Activated T-cell treated with anti-CD3 and anti-CD28 coated beads for 48 hours (primary cell): ENCODE measurements at regions not wholly inside any gene's neighbourhood (a gene's known extent, or its start where the extent isn't known, plus 50 kb on each side); places are given as distances from the start of the nearest gene placed in this dataset.
"Not testable (repeated sequence)": the region's sequence is repeated elsewhere in the genome, so short reads cannot be mapped to it uniquely, and the experiment has no call there.

Experiments used
- DNase-seq: peaks from one replicate; pipeline ENCODE4 v3.0.0-alpha.2; 2020; ENCODE audit warnings: low read depth

DNA sequence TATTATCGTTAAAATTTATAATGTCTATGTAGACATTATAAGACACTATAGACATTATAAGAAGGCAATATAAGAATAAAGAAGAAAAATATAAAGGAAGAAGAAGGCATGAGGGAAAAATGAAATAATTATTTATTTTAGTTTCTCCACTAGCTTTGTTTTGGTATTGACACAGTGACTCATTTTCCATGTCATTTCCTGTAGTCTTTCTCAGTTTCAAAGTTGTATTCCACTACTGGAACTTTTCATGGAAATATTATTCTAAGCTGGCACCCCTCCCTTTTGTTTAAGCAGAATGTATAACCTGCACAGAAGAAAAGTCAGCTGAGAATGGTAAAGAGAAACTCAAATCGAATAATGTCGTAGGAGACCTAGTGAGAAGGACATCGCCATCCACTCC, 234.2 kb upstream of the NETO1 start:
- no peak for DNase-seq

DNA sequence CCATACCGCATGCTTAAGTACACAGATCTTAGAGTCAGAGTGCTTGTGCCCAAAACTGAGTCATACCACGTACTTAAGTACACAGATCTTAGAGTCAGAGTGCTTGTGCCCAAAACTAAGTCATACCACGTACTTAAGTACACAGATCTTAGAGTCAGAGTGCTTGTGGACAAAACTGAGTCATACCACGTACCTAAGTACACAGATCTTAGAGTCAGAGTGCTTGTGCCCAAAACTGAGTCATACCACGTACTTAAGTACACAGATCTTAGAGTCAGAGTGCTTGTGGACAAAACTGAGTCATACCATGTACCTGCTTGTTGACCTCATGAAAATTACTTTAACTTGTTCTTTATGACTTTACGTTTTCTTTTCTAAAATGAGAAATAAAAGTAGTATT, 233.7 kb upstream of the NETO1 start:
- DNase-seq = not testable (repeated sequence)

DNA sequence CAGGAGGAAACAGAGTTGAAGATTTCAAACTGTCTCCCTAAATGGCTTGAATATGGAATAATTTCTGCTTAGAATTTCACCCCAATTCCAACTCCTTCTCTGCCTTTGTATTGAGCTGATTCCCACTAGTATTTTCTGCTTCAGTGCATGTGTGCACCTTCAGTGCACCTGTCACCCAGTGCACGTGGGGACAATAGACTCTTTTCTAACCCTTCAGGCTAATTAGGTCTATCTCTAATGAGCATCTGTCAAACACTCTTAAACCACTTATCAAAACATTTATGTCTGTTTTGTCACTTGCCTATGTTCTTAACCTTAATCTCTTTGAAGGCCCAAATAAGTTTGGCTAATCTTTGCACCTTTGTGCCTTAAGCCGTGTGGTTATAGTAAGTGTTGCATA, 232.0 kb upstream of the NETO1 start:
- DNase-seq = no peak

DNA sequence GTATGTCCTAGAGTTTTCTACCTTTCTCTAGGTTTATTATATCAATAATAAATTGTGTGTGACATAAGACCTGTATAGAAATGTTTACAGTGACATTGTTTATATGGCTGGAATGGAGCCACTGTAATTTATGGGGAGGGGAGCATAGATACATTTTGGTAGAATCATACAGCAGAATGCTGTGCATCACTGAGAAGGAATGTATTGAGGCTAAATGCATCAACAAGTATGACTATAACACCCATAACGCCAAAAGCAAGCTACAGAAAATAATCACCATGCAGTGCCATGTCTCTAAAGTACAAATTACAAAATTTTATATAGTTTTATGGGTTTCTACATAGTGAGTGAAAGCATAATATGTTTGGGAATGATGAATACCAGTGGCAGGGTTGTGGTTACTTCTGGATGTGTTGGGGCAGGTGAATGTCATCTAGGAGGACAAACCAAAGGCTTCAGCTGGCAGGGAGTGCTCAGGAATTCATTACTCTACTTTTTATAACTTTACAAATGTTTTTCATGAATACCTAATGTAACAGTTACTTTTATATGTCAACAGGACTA, 226.0 kb upstream of the NETO1 start:
- DNase-seq = no peak

DNA sequence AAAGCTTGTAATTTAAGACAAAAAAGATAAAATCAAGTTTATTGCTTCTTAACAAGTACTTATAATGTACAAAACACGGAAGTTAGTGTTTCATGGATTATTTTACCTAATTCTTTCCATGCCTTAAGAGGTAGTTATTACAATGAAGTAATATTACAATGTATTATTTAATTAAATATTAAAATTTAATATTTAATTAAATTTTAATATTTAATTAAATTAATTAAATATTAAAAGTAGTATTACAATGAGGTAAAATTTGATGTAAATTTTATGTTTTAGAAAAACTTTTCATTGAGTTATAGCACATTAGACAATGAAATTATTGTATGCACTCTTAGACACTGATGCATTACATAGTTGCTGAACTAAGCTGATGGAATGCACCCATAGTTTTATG, 220.7 kb upstream of the NETO1 start:
- no peak for DNase-seq

DNA sequence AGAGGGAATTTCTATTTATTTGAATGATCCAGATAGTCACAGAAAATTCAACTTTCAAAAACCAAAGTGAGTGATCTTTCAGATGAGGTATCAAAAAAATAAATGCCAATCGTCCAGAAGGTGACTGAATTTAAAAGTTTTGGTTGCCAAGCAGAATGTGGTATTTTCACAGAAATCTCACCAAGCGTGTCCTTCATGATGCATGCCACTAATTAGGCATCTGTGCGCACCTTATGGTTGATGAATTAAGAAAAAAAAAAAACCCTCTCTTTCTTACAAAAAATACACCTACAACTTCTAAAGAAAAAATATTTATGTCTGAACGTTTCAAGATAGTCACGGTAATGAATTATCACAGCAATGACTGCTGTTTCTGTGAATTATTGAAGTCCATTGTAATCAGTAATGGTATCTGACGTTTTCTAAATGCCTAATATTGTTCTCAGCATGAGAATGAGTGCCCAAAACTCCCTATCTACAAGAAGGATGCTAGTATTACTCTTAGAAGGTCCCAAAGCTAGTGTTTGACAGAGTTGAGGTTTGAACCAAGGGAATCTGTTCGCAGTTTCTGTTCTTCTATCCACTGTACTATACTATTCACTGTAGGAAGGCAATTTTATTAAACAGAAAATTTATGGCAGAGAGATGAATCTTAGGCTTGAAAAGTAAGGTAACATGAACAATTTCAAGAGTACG, 219.6 kb upstream of the NETO1 start:
- DNase-seq = no peak

DNA sequence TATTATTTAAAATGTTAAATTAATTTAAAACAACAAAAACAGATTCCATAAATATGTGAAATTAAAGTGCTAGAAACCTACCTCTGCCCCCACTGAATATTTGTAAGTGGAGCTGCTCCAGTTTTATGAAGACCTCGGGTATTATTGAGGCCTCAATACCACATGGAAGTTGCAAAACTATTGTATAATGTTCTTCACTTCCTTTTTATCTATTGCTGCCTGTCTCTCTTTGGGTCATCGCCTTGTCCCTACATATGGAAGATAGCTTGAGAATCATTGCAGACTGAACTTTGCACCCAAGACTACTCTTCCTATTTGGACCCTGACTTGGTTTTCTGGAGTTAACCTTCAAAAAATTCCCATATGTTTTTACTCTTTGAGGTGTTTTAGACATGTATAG, 212.1 kb upstream of the NETO1 start:
- DNase-seq = no peak

DNA sequence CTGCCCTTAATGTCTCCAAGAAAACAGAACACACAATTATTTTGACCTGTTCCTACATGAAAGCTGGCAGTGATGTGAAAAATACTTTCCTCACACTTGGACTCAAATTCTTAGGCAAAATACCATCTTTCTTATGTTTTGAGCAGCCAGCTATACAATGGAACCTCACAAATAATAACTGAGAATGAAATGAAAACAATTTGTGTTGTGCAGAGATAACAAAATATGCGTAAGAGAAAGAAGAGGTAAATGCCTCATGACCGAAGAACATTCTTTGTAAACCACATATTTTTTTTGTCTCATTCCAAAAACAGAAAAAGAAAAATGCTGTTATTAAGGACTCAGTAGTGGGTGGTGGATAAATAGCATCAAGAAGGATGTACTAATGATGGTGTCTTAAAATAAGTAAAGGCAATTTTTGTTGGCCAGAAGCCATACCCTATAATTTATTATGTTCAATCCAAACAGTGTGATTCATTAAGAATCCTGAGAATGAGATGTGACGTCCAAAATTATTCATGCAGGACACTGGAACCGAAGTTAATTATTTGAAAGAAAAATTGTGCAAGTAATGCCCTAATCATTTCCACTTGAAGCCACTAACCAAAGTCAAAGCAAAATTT, 193.0 kb upstream of the NETO1 start:
- no peak for DNase-seq

DNA sequence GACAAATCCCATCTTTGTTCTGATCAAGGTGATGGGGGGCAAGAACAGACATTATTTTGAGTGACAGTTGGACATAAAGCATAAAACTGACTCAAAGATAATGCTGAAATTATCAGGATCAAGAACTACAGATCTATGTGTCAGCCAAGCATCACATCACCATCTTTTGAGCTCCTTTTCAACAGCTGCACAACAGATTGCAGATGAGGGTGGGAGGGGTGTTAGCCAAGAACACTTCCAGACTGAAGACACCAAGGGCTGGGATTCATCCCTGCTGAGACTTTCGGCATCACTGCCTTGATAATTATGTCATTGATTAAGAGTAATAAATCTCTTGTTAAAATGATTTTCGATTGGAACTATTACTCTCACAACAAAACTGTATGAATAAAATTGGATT, 191.5 kb upstream of the NETO1 start:
- no peak for DNase-seq

DNA sequence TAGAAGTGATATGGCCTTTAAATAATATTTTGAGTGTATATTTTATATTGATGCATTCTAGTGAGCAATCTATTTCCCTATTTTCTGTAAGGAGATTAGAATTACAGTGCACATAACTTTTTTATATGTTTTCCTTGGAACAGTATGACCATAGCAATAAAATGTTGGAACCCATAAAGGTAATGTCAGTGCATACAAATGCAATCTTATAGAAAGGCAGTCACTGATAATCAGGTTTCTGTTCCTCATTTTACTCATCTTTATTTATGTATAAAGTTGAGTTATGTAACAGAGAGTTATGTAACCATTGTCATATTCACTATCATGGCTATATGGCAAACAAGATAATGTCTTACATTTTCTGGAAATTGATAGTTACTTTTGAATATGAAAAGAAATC, 179.9 kb upstream of the NETO1 start:
- no peak for DNase-seq

DNA sequence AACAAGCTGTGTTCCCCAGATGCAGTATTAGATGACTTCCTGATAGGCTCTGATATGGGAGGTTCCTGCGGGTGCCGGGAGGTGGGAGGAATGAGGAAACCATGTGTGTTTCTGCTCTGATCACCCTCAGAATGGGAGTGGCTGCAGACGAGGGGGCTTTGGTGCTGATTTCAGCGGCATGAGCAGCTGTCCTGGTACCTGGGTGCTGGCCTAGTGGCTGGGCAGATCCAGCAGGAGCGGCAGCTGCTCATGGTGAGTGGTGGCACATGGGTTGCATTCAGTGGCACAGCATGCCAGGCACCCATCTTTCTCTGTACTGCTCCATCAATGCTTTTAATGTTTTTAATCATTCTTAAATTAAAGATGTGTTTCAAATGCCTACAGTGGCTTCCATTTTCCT, 177.2 kb upstream of the NETO1 start:
- no peak for DNase-seq

DNA sequence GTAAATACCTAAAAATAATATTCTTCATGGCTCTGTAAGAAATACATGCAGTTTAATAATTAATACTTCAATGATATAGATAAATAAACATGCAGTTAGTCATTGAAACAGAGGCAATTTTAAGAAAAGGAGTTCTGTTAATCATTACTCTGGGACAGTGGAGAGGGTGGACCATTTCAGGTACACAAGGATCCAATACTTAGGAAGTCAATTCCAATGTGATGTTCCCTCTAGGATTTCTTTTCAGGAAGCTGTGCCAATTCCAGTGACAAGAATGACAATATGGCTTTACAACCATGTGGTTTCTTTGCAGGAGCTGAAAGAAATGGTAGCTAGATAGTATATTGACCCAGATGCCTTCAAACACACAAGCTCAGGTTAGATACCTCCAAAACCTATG, 175.8 kb upstream of the NETO1 start:
- no peak for DNase-seq

DNA sequence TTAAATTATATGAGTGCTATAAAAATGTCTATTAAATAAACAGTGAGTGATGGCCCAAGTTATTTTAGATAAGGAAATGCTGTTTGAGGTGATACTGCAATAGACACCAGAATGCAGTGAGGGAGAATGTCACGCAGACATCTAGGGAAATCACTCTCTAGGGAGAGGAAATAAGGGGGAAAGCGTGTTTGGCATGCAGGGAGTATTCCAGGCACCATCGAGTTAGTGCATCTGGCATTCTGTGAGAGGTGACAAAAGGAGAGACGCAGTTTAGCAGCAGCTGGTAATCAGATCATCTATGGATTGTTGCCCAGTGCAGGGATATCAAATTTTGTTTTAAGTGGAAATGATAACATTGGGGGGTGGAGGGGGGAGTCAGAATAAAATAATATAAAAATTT, 175.4 kb upstream of the NETO1 start:
- DNase-seq = no peak

DNA sequence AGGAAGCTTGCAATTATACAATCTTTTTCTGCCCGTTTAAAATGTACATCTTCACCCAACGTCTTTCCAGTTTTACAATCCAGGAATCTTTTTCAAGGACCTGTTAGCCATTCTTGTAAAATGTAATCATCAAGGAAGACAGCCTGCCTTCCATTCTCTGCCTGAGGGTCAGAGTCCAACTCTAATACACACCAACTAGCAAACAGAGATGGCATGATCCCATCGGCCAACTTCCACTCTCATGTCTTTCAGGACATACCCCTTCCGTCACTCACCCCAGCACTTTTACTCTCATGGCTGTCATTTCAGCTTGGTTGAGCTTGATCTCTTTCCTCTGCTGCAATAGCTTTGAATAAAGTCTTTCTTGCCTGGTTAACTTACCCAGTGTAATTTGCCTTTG, 172.5 kb upstream of the NETO1 start:
- no peak for DNase-seq

DNA sequence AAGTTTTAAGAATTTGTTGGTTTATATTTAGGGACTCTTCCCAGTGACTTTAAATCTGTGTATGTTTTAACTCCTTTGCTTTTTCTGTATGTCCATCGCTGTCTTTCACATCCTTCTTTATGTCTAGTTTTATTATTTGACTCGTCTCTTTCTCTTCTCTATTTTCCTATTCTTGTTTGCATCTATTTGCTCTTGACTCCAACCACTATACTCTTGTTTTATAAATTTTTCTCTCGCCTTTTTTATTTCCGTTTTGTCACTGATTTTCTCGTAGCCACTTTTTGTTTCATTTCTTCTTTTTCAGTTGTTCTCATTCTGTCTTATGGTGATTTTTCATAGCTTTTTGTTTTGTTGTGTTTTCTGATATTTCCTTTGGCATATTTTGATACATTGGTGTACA, 170.5 kb upstream of the NETO1 start:
- DNase-seq = no peak

DNA sequence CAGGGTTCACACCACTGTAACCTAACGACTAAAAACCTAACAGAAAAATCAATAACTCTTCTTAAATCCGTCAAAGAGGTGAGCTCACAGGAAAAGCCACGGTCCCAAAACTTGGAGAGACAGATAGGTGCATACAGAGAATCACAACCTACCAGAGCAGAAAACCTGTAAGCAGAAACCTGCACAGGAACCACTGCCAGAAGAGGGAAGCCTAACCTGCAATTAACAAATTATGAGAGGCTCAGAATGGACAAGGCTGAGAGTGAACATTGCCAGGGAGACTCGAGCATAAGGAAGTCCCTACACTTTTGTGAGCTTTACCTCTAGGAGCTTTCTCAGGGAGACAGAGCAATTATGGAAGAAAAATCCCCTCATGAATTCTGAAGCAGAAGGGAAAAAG, 156.2 kb upstream of the NETO1 start:
- no peak for DNase-seq

DNA sequence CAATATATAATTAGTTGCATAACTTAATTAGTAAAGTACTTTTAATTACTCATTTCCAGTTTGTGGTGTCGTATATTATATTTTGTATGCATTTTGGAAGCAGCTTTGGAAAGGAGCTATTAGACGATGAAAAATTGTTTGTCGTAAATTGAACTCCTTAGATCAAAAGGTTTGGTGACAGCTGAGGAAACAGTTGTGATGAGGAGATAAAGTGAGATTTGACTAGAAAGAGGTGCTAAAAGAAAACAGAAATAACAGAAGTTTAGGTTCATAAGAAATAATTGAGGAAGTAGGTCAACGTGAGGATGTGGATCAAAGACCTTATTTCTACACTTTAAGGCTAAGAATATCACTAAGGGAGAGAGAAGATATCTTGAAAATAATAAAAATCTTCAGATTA, 141.9 kb upstream of the NETO1 start:
- DNase-seq = no peak

DNA sequence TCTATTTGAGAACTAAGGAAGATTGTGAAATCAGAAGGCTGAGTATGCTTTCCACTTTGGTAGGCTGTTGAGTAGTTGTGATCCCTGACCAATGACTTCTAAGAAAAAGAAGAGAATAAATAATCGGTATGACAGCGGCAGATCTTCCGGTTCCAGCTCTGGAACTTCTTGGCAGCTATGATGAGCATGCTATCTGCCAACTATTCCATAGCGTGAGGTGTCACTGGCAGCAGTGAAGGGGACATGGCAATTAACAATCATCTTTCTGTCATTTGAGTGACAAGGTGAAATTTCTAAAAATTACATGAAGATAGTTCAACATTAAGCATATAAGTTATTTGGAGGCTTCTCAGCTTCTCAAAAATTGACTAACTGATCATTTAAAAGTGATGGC, 140.1 kb upstream of the NETO1 start:
- DNase-seq = no peak

DNA sequence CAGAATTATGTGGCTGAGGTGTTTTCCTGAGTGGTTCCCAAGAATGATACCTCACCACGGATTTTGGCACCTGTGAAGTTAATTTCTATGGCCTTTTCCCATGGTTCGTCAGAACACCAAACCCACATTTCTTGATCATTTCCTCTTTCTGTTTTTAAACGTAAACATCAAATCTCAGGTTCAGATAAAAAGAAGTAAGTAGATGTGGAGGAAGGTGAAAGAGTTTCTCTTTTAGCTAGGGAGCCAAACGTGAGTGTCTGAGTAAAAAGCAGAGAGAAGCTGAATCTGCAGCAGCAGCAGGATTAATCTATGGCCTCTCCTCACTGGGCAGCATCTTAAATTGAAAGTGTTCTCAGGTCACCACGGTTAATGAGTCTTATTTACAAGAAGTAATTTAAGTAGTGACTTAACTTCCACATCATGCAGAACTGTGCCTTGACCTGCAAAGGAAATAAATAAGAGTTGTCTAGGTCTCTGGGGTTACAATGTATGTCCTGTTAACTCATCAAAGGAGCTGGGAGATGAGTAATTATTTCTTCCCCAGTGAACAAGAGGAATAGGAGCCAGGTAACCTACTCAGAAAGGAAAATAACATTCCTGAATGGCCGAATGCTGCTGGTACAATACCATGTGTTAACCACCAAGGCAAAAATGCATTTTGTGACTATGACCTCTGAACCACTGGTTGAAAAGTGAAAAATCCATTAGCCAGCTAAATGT, 139.6 kb upstream of the NETO1 start:
- DNase-seq = no peak

DNA sequence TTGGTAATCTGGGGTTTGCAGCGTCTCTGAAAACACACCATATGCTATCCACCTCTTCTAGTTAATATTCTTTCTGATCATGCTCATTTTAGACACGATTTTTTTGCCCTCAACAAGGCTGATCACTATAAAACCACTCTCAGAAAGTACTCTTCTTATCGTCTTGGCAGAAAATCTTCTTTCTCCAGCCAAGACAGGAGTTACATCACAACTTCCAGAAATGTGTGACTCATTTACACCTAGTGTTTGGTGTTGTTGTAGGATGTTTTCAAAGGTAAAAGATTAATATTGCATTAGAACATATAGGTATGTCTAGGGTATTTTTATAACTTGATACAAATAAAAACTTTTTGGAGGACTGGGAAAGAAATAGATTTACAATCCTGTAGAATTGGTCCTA, 138.5 kb upstream of the NETO1 start:
- no peak for DNase-seq

DNA sequence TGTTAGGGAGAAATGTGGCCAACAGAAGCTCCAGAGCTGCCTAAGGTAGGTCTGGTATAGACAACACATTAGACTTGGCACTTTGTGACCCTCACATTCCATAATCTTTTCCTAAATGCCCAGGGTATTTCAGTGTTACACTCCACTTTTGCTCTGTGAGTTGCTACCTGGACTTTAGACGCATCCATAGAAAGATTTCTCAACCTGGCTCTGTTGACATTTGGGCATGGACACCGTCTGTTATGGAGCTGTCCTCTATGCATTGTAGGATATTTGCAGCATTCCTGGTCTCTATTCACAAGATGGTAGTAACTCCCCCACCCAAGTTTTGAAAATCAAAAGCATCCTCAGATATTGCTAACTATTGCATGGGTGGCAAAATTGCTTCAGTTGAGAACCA, 136.5 kb upstream of the NETO1 start:
- DNase-seq = no peak

DNA sequence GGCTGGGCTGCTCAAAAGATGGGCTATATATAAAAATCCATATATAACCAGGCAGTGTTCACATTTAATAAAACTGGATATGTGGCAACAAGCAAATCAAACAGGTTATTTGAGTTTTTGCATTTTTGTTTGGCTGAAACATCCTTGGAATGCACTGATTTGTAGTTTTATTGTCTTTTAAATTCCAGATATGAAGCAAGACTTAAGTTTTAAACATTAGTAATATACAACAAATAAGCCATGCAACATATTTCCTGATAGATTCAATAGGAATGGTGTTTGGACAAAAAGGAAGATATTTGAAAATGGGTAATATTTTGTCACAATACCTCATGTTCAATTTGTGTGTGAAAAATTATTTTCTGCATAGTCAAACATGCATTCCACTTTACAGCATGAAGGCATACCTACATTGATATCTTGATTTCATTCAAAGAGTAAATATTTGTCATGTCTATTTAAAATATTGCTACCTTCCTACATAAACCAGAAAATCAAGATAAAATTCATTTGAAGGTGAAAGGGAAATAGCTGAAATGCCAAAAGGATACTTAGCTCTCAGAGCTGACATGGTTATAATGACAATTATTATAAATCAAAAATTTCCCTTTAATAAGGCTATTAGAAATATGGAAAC, 132.3 kb upstream of the NETO1 start:
- DNase-seq = no peak

DNA sequence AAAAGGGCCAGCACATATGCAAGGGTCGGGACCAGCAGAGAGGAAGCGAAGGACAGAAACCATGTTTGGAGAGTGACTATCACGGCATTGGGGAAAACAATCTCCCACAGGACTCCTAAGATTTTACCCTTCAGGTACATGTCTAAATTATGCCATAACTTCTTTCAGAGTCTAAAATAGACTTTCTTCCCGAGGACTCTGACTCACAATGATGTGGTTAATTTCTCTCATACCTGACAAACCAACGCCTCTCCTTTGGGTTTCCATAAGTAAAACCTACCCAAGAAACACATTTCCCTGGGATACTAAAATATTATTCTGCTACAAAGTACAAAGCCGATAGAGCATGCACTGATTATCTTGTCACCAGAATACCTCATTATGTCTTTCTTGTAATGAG, 127.8 kb upstream of the NETO1 start:
- DNase-seq = no peak
